GM12891 (cell line): ENCODE measurements at regions not wholly inside any gene's neighbourhood (a gene's known extent, or its start where the extent isn't known, plus 50 kb on each side); places are given as distances from the start of the nearest gene placed in this dataset.

Source experiments
- PAX5 ChIP-seq: IDR thresholded peaks from 2 replicates; pipeline ENCODE4 v1.6.1; 2011; ENCODE audit warnings: low read length, moderate library complexity, mild to moderate bottlenecking; ENCODE audit not compliant: insufficient read depth, severe bottlenecking
- POLR2A ChIP-seq: IDR thresholded peaks from 2 replicates; pipeline ENCODE4 v1.6.1; 2011; ENCODE audit warnings: low read depth, low read length, control low read depth
- POLR2AphosphoS5 ChIP-seq: IDR thresholded peaks from 2 replicates; pipeline ENCODE4 v1.6.1; 2011; ENCODE audit warnings: low read depth, low read length, control low read depth
- SPI1 ChIP-seq: IDR thresholded peaks from 2 replicates; pipeline ENCODE4 v1.6.1; 2011; ENCODE audit warnings: low read depth, low read length, control low read depth
- TAF1 ChIP-seq: IDR thresholded peaks from 2 replicates; pipeline ENCODE4 v1.6.1; 2011; ENCODE audit warnings: low read depth, low read length, control low read depth

DNA sequence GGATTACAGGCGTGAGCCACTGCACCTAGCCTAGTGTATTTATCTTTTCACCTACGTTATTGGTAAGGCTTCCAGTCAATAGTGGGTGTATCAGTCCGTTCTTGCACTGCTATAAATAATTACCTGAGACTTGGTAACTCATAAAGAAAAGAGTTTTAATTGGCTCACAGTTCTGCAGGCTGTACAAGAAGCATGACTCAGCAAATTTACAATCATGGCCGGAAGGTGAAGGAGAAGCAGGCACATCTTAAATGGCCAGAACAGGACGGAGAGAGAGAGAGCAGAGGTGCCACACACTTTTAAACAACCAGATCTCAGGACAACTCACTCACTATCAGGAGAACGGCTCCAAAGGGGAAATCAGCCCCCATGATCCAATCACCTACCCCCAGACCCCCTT is 873.3 kb upstream of the AUTS2 start:
- TF ChIP-seq POLR2A (no peak), PAX5 (no peak), TAF1 (no peak), POLR2AphosphoS5 (no peak), SPI1 (no peak)
